ENCODE measurements at regions not wholly inside any gene's neighbourhood (a gene's known extent, or its start where the extent isn't known, plus 50 kb on each side); places are given as distances from the start of the nearest gene placed in this dataset.
"Not testable (repeated sequence)": the region's sequence is repeated elsewhere in the genome, so short reads cannot be mapped to it uniquely, and the experiment has no call there.

GRCh38 chr1:78715181-78715661, 65.6 kb downstream of the IFI44 start:
- FAIRE-seq (no peak), DNase-seq (ENCODE audit: low spot score in 2 of 2) (no peak)

DNA sequence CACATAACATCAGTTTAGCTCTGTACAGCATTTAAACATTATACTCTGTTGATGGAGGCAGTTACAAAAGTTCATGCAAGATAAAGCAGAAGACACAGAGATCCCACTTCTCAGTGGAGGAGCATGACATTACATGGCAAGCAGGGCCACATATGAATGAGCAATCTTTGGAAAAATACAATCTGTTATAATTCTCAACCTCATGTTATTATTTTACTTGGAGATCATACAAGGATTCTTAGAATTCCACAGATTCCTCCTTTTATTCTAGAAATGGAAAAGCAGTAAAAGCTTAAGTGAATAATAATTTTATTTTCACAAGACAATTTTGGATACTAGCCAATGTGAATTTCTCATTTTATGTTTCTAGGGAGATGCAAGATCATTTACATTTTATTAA, 66.6 kb downstream of the IFI44 start:
- no peak for FAIRE-seq
- DNase-seq (ENCODE audit: low spot score in 2 of 2) = no peak

DNA sequence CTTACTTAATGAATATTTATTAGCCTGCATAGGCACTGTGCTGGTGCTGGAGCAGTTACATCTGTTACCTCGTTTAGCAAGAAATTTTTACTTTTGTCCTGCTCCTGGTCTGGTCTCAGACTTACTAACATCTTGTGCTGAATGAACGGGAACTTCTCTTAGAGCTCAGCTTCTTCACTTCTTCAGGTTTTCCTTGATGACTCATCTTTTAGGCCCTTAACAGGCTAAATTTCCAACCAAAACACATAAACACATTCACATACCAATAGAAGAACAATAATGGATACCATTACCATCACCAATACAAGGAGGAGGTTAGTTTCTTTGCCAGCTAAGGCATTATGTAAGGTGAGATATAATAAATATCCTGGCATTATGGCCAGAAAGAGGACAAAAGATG, 68.9 kb downstream of the IFI44 start:
- no peak for FAIRE-seq

DNA sequence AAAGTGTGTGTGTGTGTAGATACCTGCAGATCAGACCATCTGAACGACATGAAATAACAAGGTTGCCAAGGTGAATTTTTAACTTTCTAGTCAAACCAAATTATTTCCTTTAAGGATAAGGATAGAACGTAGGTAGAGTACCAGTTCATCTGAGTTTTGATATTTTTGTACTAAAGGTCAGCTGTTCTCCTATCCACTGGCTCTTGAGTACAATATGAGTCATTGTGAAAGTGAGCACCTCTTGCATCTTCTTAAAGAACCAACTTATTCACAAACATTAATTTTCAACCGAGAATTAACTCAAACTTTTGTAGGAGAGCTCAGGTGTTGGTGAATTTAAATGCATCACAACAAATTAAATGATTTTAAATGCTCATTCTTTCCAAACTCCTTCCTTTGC, 71.5 kb downstream of the IFI44 start:
- DNase-seq (ENCODE audit: low spot score in 2 of 2) (no peak), FAIRE-seq (no peak)

More for the DNA sequence above, 68.9 kb downstream of the IFI44 start:
- DNase-seq (ENCODE audit: low spot score in 2 of 2) = no peak

- DNase-seq (ENCODE audit: low spot score in 2 of 2) (no peak), FAIRE-seq (no peak)
These were observed 72.5 kb downstream of the IFI44 start for GRCh38 chr1:78722105-78722504.

DNA sequence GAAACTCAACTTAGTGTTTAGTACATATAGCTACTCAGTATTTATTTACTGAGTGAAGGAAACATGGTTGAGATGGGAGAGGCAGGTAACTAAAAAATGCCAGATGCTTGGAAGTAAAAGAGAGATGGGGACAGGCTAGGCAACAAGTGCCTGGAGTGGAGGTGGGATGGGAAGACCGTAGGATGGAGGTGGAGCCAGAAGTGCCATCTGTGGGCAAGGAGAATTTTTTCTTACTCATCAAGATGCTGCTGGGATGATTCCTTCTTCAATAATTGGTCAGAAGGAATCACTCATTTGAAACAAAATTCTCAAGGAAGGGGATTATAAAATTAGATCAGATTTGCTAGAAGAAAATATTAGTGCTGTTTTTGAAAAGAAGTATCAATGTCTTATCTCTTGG, 72.9 kb downstream of the IFI44 start:
- FAIRE-seq (no peak), DNase-seq (ENCODE audit: low spot score in 2 of 2) (no peak)

- no peak for FAIRE-seq
- DNase-seq (ENCODE audit: low spot score in 2 of 2) = no peak
These were observed 73.3 kb downstream of the IFI44 start for GRCh38 chr1:78722947-78723346.

- FAIRE-seq = no peak
- no peak for DNase-seq (ENCODE audit: low spot score in 2 of 2)
These were observed 77.1 kb downstream of the IFI44 start for GRCh38 chr1:78726686-78727085.

DNA sequence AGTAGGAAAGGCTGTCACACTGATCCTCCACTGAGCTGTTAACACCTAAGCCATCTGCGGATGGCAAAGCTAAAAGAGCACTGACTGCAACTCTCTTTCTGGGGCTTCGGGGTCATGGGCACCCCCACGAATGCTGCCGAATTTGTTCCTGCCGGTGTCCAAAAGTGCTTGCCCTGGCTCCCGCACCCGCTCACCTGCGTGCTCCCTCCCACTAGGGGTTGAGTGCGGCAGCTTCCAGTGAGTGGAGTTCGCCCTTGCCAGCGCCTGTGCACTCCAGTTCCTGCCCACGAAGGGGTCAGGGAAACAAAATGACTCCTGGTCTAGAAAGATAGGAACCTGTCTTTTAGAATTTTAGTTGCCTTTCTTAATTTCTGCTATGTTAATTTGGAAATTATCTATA, 78.7 kb downstream of the IFI44 start:
- DNase-seq (ENCODE audit: low spot score in 2 of 2) (no peak), FAIRE-seq (no peak)

DNA sequence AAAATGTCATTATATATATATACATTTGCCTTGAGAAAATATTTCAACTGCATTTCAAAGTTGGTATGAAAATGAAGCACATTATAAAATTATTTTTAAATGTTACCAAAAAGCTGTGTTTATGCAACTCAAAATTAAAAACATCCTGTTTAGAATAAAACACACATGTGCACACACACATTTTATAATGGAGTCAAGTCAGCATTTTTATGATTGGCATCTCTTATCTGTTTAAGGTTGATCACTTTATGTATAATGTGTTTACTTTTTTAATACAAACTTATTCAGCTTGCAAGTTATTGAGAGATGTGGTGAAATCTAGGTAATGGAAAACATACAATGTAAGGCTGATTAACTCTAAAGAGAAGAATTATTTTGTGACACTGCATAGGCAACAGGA, 80.4 kb downstream of the IFI44 start:
- FAIRE-seq (no peak), DNase-seq (ENCODE audit: low spot score in 2 of 2) (no peak)

GRCh38 chr1:78731674-78732073, 82.0 kb downstream of the IFI44 start:
- no peak for FAIRE-seq

GRCh38 chr1:78737241-78737640, 87.6 kb downstream of the IFI44 start:
- FAIRE-seq (no peak), DNase-seq (ENCODE audit: low spot score in 2 of 2) (no peak)

More at GRCh38 chr1:78731674-78732073, 82.0 kb downstream of the IFI44 start:
- no peak for DNase-seq (ENCODE audit: low spot score in 2 of 2)

DNA sequence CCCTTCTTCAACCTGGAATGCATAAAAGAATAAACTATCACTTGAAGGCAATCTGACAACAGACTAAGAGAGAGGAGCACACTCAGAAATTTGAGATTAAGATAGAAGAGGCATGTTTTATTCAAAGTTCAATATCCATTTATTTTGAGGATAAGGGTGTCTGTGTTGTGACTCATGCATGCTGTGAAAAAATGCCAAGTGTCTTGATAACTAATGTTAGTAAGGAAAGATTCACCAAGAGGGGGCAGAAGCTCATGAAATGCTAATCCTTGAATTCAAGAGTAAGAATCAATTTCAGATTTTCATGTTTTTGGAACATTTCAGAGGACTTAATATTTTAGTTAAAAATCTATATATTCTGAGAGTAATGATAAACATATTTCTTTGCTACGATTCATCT, 94.0 kb downstream of the IFI44 start:
- DNase-seq (ENCODE audit: low spot score in 2 of 2) (no peak), FAIRE-seq (no peak)

DNA sequence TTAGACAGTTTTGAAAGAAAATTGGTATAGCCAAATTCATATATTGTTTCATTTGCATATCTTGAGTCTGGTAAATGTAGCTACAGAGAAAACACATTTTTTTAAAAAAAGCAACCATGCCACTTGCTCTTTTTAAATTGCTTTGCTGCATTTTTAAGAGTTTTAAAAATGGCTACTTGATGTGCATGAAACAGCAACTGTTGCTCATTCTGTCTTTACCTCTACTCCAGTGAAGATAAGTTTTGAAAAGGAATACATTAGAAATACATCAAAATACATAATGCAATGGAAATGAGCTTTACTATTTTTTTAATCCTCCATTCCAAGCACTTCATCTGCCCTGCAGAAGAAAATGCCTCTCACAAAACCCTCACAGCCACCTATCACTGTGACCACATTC, 95.5 kb downstream of the IFI44 start:
- FAIRE-seq = no peak
- no peak for DNase-seq (ENCODE audit: low spot score in 2 of 2)

GRCh38 chr1:78753679-78754078, 104.0 kb downstream of the IFI44 start:
- not testable (repeated sequence) for FAIRE-seq; DNase-seq (ENCODE audit: low spot score in 2 of 2)

DNA sequence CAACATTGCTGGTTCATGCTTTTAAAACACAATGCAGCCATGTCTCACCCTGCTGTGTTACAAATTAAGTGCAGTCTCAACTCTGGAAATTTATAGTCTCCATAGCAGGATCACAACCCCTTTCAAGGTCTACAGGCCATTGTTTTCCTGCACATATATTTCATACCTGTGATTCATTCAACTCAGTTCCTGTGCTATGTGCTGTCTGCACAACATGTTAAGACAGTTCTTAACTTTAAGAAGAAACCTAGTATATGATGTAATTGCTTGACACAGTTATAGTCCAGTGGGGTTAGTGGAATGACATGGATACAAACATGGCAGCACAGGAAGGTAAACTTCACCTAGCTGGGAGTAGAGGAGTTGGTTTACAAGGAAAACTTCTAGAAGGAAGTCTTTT, 106.4 kb downstream of the IFI44 start:
- DNase-seq (ENCODE audit: low spot score in 2 of 2) = no peak
- FAIRE-seq = no peak

DNA sequence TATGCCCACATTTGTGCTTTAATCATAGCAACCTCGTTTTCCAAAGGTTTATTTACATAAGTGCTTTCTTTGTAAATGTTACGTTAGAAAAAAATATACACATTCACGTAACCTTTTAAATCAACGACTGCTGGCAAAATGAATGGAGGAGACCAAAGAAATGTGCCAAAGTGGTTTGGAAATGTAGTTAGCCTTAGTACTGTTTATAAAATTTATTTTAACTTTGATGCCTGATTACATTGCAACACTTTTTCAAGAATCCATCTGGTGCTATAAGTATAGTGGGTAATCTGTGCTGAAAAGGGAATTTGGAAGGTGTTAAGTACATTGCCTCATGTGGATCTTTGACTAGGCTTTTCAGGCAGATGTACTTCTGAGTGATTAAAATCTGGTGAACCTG, 108.9 kb downstream of the IFI44 start:
- FAIRE-seq (no peak), DNase-seq (ENCODE audit: low spot score in 2 of 2) (no peak)

DNA sequence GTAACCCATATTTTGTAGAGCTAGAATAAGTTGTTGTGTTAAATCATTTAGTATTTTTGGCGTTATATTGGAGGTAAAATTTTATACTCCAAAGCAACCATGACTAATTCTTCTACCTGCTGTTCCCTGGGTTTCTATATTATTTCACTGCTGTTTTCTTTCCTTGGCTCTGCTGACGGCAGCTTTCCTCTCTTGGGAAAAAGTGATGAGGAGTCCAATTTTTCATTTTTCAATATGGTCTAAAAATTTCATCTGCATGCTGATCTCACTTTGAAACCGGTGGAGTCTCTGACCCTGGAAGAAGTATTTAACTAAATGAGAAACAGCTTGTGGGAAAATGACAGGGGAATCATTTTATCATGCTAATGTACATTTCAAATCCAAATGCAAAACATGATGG, 110.2 kb downstream of the IFI44 start:
- DNase-seq (ENCODE audit: low spot score in 2 of 2) (no peak), FAIRE-seq (no peak)

GRCh38 chr1:78760858-78761257, 111.2 kb downstream of the IFI44 start:
- FAIRE-seq (no peak), DNase-seq (ENCODE audit: low spot score in 2 of 2) (no peak)

- FAIRE-seq (no peak), DNase-seq (ENCODE audit: low spot score in 2 of 2) (no peak)
These were observed 112.5 kb downstream of the IFI44 start for GRCh38 chr1:78762113-78762512.

DNA sequence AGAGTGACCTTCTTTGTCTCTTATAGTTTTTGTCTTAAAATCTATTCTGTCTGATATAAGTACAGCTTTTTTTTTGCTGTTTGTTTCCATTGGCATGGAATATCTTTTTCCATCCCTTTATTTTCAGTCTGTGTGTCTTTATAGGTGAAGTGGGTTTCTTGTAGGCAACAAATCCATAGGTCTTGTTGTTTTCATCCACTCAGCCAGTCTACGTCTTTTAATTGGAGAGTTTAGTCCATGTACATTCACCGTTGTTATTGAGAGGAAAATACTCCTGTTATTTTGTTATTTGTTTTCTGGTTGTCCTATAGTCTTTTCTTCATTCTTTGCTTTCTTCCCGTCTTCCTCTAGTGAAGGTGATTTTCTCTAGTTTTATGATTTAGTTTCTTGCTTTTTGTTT, 115.9 kb downstream of the IFI44 start:
- DNase-seq (ENCODE audit: low spot score in 2 of 2) (no peak), FAIRE-seq (no peak)

GRCh38 chr1:78779831-78780230, 130.2 kb downstream of the IFI44 start:
- DNase-seq (ENCODE audit: low spot score in 2 of 2) (no peak), FAIRE-seq (no peak)

DNA sequence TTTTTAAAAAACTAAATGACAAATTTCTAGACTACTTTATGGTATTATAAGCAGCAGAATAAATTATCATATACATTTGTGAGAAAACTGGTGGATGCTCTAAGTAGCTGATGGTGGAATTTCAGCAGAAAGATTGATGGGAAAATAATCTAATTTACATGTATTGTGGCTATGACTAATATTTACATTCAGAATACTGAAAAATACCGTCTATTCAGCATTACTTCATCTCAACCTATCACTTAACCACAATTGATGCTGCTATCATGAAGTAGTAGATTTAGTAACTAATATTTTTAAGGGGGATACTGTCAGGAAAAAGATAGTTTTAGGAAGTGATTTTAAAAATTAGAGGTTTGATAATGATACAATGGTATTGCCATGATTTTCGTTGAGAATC, 137.9 kb downstream of the IFI44 start:
- FAIRE-seq = no peak
- DNase-seq (ENCODE audit: low spot score in 2 of 2) = no peak

All from frontal cortex (tissue), 3 donors.